Stimulated activated CD8-positive, alpha-beta memory T cell treated with anti-CD3 and anti-CD28 coated beads, Interleukin-4, amount 100 ng/mL, for 1 hour (primary cell): ENCODE measurements at regions not wholly inside any gene's neighbourhood (a gene's known extent, or its start where the extent isn't known, plus 50 kb on each side); places are given as distances from the start of the nearest gene placed in this dataset.
"Not testable (repeated sequence)": the region's sequence is repeated elsewhere in the genome, so short reads cannot be mapped to it uniquely, and the experiment has no call there.

Source experiments
- DNase-seq, 2 donors: peaks; one replicate each; pipeline ENCODE4 v3.0.0-alpha.2; 2020; ENCODE audit warnings: low read depth in 2 of 2, low spot score in 1 of 2

DNA sequence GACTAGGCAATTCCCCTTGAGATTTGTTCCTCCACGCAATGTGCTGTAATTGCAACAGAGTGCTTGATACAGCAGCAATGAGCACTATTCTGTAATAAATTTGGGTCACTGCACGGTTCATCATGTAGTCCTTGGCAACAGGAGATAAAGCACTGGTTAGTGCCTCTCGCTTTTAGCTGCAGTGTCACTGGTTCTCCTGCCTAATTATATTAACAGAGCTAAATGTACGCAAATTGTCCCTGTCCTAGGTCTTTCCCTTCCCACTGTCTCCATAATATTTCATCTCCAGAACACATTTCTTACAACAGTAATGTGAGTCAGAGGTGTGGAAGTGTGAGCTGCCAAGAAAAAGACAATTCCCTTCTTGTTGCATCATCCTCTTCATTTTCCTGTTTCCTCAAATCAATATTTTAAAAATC lies 553.1 kb downstream of the ZNF608 start:
- no peak for DNase-seq

DNA sequence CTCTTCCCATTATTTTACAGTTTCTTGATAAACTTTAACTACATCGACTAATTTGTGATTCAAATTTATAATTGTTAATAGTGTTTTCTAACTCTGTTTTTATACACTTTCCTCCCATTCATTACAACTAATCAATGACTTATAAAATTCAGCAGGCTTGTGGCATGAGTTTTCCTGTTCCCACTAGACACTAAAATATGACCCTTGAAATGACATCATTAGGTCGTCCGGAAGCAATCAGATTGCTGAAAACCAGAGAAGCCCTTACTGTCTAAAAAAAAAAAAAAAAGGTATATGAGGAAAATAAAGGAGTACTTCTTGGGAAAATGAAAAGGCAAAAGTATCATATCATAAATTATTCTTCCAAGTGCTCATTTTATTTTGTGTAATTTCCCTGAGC lies 553.7 kb downstream of the ZNF608 start:
- no peak for DNase-seq

DNA sequence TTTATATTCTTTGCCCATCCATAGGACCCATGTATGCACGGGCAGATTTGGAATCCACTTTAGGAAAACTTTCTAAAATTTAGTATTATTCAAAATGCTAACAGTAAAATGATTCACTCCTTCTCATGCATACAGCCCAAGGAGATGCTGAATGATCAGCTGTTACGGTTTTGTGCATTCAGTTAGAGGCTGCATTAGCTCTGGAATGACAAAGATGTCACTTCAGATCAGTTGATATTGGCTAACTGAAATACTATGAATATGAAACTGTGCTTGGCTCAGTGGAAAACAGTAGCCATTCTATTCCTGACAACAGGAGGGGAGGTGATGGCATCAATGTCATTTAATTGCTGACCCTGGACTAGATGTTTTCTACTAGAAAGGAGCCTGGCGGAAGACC lies 560.7 kb downstream of the ZNF608 start:
- no peak for DNase-seq

DNA sequence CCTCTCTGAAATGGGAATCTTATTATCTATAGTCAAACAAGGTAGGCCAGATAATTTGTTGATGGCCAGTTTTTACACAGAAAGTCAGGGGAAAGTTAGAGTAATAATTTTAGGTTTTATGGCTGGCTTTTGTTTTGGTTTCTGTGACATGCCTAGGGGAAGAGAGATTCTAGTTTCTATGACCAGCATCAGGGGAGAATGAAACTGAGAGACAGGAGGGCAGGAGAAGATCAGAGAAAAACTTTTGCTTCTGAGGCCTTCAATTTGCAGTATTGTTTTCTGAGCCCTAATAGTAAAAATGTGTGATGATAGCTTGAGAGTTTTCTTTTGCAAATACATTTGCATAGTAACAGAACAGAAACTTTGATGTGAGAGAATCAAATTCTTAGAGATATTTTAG lies 564.3 kb downstream of the ZNF608 start:
- DNase-seq: no peak

DNA sequence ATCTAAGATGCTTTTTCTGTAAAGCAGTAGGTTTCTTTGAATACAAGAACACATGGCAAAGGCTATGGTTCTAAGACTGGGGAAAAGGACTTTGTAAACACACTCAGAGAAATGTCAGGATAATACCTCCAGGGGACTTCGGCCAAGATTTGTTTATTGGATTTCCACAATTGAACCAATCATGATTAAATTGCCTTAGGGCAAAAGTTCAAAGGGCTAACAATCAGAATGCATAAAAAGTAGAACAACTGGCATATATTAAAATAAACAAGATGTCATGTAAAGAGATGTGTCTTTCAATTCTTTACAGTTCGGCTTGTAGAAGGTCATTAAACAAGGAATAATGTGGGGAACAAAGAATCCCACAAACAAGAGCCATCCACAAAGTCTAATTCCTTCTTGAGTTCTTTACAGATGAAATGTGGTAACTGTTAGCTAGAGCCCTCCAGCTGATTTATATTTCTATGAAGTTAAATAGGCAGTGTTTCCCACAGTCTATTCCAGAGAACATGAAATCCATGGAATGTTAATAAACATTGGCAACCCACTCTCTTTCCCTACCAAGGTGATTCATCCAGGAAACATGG lies 565.5 kb downstream of the ZNF608 start:
- no peak for DNase-seq

DNA sequence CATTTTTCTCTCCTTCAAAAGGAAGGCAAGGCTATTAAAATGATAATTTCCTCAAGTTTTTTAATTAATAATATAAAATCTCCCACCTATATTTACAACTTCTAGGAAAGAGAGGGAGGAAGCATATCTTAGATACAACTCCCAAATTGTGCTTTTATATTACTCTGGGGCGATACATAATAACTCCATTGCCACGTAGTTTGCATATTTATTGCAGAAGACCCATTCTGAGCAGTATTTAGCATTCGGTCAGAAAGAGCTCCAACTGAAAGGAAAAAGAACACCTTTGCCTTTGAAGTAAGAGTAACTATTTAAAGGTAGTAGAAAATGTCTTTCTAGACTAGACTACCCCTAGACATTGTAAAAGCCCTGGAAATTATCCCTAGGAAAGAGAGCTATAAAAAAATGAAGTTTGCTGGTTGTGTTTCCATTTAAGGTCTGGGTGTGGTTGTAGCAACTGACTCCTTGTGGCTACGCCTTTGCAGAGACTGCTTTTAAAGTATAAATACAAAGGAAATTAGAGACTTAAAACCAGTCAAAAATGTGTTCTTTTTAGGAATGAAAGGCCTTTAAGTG lies 566.1 kb downstream of the ZNF608 start:
- DNase-seq: no peak

DNA sequence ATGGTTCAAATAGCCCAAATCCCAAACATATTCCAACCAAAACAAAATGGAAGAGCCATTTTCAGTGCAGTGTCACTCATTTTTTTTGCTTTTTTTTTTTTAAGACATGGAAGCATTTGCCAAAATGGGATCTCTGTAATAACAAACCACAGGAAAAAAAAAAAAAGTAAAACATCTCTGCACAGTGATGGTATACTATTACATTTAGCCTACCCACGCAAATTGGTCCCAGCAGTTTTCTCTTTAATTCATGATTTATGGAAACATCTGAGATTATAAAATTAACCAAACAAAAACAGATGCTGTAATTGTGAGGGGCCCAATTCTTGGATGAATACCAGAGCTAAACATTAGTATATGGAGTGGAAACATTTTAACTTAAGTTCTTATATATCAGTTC lies 566.6 kb downstream of the ZNF608 start:
- DNase-seq: no peak

DNA sequence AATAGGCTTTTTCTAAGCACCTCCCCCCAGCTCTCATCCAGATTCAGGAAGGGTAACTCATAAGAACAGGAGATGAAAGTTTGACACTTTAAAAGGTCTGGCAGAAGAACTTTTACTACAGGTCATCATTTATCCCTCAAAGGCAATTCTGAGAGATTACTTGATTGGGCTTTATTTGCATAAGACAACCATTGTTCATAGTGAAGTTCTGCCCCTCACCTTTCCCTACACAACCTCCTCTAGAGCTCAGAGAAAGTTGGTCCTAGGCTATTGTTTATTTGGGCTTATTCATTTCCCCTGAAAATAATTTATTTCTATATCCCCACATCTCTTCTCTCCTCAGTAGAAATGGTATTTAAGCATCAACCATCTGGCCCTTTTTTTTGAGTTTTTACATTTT lies 568.4 kb downstream of the ZNF608 start:
- DNase-seq: no peak

DNA sequence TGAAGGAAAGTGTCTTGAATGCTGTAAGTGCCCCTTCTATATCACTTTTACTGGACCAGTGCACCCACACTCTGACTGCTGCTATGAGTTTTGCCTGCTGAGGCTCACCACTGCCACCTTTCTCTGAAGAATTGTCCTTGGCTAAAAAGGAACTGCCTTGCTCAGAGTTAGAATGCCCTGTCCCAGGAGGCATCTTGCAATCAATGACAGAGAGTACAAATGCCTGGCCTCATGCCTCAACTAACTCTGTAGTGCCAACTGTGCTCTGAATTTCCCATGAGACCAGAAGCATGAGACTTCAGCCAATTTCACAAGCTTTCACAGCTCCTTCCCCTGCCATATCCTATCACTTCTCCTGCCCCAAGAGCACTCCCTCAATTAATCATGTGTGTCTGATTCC lies 569.7 kb downstream of the ZNF608 start:
- no peak for DNase-seq

DNA sequence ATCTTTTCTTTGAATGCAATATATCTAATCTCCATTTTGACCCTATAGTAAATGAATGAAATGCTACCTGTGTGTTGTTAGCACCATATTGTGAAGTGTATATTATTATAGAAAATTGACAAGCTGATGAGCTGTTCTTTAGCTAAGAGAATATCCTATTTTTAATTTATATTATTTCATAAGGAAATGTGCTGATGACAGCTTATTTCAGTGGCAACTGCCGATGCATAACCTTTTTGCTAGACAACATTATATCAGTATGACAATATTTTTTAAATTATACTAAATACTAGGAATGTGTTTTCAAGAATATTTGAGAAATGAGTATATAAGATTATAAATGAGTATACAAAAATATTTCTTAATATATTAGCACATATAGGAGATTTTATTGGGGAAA lies 573.1 kb downstream of the ZNF608 start:
- no peak for DNase-seq

DNA sequence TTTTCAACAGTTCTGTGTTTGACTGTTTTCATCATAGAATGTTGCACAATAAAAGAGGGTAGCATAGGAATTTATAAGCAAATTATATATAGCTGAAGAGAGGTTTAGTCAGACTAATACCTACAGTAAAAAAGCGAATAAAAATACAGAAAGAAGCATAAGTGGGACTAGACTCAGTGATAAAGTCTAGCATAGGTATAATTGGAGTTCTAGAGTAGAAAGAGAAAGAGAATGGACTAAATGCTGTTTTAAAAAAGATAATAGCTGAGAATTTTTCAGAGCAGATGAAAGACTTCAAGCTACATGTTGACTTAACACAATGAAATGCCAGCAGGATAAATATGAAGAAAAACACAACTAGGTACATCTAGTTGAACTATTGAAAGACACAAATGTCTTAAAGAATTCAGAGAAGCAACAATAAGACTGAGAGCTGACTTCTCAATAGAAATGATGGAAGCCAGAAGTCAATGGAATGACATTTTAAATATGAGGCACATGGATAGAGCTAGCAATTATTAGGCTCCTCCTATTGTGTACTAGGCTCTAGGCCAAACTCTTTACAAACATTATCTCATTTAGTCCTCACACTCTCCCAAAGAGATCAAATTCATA lies 573.9 kb downstream of the ZNF608 start:
- DNase-seq: no peak

DNA sequence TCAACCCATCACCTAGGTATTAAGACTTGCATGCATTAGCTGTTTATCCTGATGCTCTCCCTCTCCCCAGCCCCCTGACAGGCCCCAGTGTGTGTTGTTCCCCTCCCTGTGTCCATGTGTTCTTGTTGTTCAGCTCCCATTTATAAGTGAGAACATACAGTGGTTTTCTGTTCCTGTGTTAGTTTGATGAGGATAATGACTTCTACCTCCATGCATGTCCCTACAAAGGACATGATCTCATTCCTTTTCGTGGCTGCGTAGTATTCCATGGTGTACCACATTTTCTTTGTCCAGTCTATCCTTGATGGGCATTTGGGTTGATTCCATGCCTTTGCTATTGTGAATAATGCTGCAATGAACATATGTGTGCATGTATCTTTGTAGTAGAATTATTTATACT lies 578.3 kb downstream of the ZNF608 start:
- DNase-seq: not testable (repeated sequence)

DNA sequence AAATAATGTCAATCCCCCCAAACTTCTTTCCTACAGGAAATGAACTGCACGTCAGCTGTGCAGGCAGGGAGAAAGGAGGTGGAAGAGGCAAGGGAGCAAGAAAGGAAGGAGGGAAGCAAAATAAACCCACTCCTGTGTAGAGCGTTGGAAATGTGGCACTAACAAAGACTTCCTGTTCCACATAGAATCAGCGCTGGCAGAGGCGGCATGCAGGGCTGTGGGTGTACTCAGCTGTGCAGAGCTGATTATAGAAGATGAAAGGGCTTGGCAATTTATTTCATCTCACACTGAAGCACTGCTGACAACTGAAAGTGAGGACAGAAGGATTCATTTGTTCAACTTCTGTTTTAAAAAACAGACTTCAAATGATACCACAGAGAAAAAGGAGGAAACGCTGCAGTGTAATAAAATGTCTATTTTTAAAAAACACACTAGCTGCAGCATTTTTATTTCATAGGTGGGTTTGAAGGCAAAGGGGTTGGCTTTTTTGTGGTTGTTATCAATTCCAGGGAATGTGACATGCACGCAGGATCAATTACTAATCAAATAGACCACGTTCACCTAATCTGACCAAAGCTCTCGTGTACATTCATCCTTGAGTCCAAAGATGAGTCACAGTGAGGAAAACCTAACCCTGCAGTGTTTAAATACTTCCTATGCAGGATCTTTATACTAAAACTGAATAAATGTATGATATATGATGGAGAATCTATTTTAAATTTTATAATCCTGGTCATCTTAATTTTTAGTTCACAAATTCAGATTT lies 583.5 kb downstream of the ZNF608 start:
- no peak for DNase-seq

DNA sequence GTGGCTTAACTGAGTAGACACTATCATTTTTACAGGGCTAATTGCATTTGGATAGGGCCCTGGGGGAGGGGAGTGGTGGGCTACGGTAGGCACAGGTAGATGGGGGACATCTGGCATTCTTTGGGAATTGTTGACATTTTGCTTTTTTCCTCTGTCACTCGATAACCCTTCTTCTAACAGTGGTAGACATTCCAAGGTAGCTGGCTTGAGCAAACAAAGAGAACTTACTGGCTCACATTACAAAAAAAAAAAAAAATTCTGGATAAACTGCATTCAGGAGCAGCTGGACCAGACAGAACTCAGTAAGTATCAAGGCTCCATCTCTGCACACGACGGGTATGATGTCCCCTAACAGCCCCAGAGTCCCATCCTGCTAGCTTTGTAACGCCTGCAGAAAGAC lies 585.2 kb downstream of the ZNF608 start:
- no peak for DNase-seq

DNA sequence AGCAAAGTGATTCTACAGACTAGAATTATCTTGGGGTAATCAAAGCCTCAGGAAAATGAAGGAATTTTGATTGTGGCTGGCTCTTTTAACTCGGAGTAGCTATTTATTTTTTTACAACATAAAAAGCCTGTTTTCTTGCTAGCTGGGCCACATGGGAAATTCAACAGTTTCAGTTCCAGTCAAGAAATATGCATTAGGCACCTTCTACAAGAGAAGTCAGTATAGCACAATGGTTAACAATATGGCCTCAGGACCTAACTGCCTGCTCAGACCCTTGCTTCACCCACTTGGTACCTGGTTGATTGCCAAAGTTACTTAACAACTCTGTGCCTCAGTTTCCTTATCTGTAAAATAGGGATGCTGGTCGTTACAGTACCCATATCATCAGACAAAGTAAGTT lies 586.2 kb downstream of the ZNF608 start:
- DNase-seq: no peak

DNA sequence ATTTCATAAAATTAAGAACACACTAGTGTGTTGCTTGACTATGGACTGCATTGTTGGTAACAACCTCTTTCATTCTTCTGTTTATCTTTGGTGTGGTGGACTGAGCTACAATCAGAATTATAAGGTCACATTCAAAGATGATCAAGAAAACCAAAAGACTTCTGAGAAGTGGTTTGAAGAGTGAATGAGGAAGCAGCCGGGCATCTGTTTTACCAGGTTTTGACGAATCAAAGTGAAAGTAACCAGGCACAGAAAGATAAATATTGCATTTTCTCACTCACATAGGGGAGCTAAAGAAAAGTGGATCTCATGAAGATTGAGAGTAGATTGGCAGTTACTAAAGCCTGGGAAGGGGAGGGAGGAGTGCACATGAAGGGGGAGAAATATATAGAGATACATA lies 589.1 kb downstream of the ZNF608 start:
- DNase-seq: no peak

DNA sequence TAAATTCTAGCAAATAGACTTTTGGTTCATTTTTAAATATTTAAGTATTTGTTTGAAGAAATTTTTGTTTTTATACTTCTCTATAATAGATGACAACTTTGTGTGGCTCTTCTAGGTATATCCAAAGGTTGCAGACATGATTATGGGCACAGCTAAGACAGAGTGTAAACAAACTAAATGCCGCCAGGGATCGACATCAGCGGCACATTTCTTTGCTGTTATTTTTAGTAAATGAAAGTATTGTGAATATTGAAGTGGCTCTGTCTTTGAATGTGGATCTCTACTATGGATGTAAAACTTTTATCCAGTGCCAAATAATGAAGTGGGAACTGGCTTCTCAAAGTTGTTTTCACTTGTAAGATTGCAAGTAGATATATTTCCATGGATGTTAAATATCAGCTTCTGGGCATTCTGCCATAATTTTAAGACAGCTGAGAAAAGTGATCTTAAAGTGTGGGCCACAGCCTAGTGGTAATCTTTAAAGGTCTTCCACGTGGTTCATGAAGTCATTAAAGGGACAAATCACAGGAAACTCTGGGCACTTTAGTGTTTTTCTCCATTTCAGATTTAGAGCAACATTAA lies 589.9 kb downstream of the ZNF608 start:
- no peak for DNase-seq

DNA sequence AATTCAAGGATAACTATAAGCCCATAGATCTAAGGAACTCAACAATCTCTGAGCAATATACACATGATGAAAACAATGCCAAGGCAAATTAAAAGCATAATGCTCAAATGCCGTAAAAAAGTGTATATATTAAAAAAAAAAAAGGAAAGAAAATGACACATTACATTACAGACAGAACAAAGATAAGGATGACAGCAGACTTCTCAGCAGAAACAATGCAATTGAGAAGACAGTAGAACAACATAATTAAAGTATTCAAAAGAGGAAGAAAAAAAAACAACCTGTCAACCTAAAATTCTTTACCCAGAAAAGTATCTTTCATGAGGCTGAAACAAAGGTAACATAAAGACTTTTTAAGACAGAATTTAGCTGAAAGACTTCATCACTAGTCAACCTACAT lies 591.7 kb downstream of the ZNF608 start:
- DNase-seq: no peak

DNA sequence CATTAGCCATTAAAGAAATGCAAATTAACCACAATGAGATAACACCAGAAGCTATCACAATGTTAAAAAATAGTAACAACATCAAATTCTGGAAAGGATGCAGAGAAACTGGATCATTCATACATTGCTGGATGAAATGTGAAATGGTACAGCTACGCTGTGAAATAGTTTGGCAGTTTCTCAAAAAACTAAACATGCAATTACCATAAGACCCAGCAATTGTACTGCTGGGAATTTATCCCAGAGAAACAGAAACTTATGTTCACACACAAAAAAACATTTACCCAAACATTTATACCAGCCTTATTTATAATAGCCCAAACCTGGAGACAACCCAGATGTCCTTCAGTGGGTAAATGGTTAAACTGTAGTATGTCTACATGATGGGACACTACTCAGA lies 592.9 kb downstream of the ZNF608 start:
- DNase-seq: no peak

DNA sequence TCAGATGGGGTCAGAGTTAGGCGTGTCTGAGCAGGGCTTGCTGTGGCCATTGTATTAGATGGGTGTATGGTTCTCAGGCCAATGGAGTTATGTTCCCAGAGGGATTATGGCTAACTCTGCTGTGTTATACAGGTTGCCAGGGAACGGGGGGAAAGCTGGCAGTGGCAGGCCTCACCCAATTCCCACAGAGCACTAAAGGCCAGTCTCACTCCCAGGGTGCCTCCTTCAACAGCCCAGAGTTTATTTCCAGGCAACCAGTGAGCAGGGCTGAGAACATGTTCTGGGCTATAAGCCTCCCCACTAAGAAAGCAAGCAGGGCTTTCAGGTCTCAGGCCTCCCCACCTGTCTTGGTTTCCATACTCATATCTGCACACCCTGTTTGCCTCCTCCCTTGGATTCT lies 597.9 kb downstream of the ZNF608 start:
- no peak for DNase-seq

DNA sequence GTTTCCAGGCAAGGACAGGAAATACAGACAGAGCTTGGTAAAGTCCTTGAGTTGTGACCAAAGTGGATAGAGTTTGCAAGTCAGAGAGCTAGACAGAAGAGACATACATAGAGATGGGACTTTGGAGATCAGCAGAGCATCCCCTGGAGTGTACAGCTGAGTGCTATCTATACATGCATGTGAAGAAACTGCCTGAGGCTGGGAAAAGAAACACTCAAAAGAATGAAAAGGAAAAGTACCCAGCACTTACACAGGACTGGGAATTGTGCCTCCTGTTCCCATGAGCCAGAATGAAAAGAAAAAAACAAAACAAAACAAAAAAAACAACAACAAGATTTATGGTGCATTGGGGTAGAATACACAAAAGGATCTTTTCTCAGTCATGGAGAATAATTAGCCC lies 606.4 kb downstream of the ZNF608 start:
- no peak for DNase-seq

DNA sequence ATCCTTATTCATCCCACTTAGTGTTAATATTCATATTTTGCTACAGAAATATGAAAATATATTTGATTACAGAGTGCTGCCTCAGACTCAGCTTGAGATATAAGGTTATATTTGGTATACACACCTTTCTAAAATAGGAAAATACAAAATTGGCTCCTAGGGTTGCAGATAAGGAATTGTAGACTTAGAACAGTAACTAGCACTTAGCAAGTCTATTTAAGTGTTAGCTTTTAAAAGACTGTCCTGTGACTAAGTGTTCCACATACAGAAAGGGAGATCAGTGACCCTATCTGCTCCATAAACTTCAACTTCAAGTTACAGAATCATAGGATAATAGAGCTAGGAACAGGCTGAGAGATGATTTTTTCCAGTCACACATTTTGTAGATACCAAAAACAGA lies 607.0 kb downstream of the ZNF608 start:
- DNase-seq: no peak
